ENCODE measurements at regions not wholly inside any gene's neighbourhood (a gene's known extent, or its start where the extent isn't known, plus 50 kb on each side); places are given as distances from the start of the nearest gene placed in this dataset.

DNA sequence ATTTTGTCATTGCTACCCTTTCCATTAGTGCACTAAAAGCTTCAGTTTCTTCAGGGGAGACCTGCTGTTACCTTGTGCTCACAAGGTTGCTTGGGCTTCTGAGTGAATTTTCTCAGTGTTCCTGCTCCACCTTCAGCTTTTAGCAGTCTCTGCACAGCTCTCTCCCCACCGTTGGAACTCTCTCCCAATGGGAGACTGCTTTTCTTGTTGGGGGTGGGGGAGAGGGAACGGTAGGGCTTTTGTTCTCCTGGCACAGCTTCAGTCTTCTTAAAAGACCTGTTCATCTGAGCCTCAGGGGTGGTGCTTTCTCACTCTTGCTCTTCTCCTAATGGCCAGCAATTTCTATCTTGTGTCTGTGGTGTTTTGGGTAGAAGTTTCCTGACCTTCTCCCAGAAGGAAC, 915.7 kb downstream of the EFNA5 start:
- H3K4me1 ChIP-seq (ENCODE audit: control insufficient read depth in 2 of 3, insufficient read depth in 2 of 3, low read depth in 1 of 3, low read length in 3 of 3) = no peaks in the 10 kb centered on the region
- H3K27ac ChIP-seq (ENCODE audit: low read depth in 2 of 2, low read length in 2 of 2) = no peak overlapping the region
- H3K27me3 ChIP-seq (ENCODE audit: control insufficient read depth, insufficient read depth, low read length) = no peaks in the 10 kb centered on the region
- FAIRE-seq (no peak), DNase-seq (peak in 1 of 5 donors; percentile 3)
- H3K9me3 ChIP-seq (ENCODE audit: control insufficient read depth in 2 of 3, insufficient read depth in 1 of 3, low read length in 3 of 3) = no peaks in the 10 kb centered on the region
- H3K36me3 ChIP-seq (ENCODE audit: control insufficient read depth in 2 of 3, insufficient read depth in 3 of 3, low read length in 3 of 3) = no peaks in the 10 kb centered on the region
- no peak overlapping the region for H3K4me3 ChIP-seq (ENCODE audit: low read length in 3 of 3)
- no peak overlapping the region for H3K9ac ChIP-seq (ENCODE audit: low read length in 3 of 3)
- TF ChIP-seq, protein P1, sequence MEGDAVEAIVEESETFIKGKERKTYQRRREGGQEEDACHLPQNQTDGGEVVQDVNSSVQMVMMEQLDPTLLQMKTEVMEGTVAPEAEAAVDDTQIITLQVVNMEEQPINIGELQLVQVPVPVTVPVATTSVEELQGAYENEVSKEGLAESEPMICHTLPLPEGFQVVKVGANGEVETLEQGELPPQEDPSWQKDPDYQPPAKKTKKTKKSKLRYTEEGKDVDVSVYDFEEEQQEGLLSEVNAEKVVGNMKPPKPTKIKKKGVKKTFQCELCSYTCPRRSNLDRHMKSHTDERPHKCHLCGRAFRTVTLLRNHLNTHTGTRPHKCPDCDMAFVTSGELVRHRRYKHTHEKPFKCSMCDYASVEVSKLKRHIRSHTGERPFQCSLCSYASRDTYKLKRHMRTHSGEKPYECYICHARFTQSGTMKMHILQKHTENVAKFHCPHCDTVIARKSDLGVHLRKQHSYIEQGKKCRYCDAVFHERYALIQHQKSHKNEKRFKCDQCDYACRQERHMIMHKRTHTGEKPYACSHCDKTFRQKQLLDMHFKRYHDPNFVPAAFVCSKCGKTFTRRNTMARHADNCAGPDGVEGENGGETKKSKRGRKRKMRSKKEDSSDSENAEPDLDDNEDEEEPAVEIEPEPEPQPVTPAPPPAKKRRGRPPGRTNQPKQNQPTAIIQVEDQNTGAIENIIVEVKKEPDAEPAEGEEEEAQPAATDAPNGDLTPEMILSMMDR (IDR thresholded peaks at IDR 0.05; ENCODE audit: borderline replicate concordance, extremely low read depth, insufficient read depth) = no peak
- intact Hi-C loops (cut with DNase I) = no loop called here

DNA sequence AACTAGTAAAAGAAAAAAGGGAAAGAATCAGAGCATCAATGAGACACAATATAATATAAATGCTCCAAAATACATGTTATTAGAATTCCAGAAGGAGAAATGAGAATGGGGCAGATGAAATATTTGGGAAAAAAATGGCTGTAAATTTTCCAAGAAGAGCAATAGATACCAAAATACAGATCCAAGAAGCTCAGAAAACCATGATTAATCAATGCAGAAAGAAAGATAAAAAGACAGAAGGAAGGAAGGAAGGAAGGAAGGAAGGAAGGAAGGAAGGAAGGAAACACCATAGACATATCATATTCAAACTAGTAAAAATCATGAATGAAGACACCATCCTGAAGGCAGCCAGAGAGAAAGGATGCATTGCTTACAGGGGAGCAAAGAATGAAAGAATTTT, 920.9 kb downstream of the EFNA5 start:
- Histone ChIP-seq H3K4me1 (ENCODE audit: control insufficient read depth in 2 of 3, insufficient read depth in 2 of 3, low read depth in 1 of 3, low read length in 3 of 3) (no peaks in the 10 kb centered on the region), H3K27ac (ENCODE audit: low read depth in 2 of 2, low read length in 2 of 2) (no peak overlapping the region), H3K27me3 (ENCODE audit: control insufficient read depth, insufficient read depth, low read length) (no peaks in the 10 kb centered on the region), H3K4me3 (ENCODE audit: low read length in 3 of 3) (no peak overlapping the region), H3K9ac (ENCODE audit: low read length in 3 of 3) (no peak overlapping the region), H3K9me3 (ENCODE audit: control insufficient read depth in 2 of 3, insufficient read depth in 1 of 3, low read length in 3 of 3) (no peaks in the 10 kb centered on the region), H3K36me3 (ENCODE audit: control insufficient read depth in 2 of 3, insufficient read depth in 3 of 3, low read length in 3 of 3) (no peaks in the 10 kb centered on the region)
- FAIRE-seq (no peak), DNase-seq (no peak)
- TF ChIP-seq, protein P1 (IDR thresholded peaks at IDR 0.05; ENCODE audit: borderline replicate concordance, extremely low read depth, insufficient read depth) = no peak
- intact Hi-C loops (cut with DNase I) = no loop called here

DNA sequence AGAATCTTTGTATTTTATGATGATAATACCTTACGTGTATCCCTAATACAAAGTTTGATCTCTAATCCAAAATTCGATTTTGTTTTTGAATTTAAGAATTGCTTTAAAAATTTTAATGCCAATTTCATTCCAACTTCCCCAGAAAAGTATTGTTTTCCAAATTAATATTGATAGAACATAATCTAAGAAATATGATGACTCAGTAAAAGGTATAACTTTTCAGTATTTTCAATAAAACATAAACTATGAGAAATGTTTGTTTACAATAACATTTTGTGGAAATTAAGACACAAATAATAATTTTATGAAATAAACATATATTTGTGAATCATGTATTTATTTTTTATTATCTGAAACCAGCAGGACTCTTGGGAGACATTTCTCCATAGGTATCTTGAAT, 931.6 kb downstream of the EFNA5 start:
- TF ChIP-seq, protein P1 (IDR thresholded peaks at IDR 0.05; ENCODE audit: borderline replicate concordance, extremely low read depth, insufficient read depth) = no peak
- peaks cover 0 to 10% (median 0%) of the 10 kb centered on the region in 3 donors for H3K9me3 ChIP-seq (ENCODE audit: control insufficient read depth in 2 of 3, insufficient read depth in 1 of 3, low read length in 3 of 3)
- H3K27ac ChIP-seq (ENCODE audit: low read depth in 2 of 2, low read length in 2 of 2) = no peak overlapping the region
- intact Hi-C loops (cut with DNase I) = no loop called here
- DNase-seq (no peak), FAIRE-seq (peak; percentile 90)
- H3K4me1 ChIP-seq (ENCODE audit: control insufficient read depth in 2 of 3, insufficient read depth in 2 of 3, low read depth in 1 of 3, low read length in 3 of 3) = no peaks in the 10 kb centered on the region
- H3K27me3 ChIP-seq (ENCODE audit: control insufficient read depth, insufficient read depth, low read length) = no peaks in the 10 kb centered on the region
- H3K9ac ChIP-seq (ENCODE audit: low read length in 3 of 3) = no peak overlapping the region
- no peaks in the 10 kb centered on the region for H3K36me3 ChIP-seq (ENCODE audit: control insufficient read depth in 2 of 3, insufficient read depth in 3 of 3, low read length in 3 of 3)
- H3K4me3 ChIP-seq (ENCODE audit: low read length in 3 of 3) = no peak overlapping the region

DNA sequence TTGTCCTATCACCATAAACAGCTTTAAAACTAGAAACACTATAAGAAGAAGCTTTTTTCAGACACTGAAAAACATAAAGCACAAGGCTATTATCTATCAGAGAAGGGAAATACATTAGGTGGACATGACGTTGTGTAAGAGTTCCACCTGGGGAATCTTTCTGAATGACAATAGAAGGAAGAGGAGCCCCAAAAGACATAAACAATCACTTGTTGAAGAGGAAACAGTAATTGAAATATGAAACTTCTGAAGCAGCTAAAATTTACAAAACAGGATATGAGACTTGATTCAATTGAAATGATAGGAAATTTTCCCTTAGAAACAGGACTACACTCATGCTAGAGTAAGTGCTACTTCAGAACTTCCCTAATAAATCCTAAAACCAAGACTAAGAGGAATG, 933.6 kb downstream of the EFNA5 start:
- Histone ChIP-seq H3K27ac (ENCODE audit: low read depth in 2 of 2, low read length in 2 of 2) (no peak overlapping the region), H3K4me3 (ENCODE audit: low read length in 3 of 3) (no peak overlapping the region), H3K36me3 (ENCODE audit: control insufficient read depth in 2 of 3, insufficient read depth in 3 of 3, low read length in 3 of 3) (no peaks in the 10 kb centered on the region), H3K9me3 (ENCODE audit: control insufficient read depth in 2 of 3, insufficient read depth in 1 of 3, low read length in 3 of 3) (peaks cover 0 to 22% (median 5%) of the 10 kb centered on the region in 3 donors), H3K27me3 (ENCODE audit: control insufficient read depth, insufficient read depth, low read length) (no peaks in the 10 kb centered on the region), H3K4me1 (ENCODE audit: control insufficient read depth in 2 of 3, insufficient read depth in 2 of 3, low read depth in 1 of 3, low read length in 3 of 3) (no peaks in the 10 kb centered on the region), H3K9ac (ENCODE audit: low read length in 3 of 3) (no peak overlapping the region)
- intact Hi-C loops (cut with DNase I) = no loop called here
- TF ChIP-seq, protein P1 (IDR thresholded peaks at IDR 0.05; ENCODE audit: borderline replicate concordance, extremely low read depth, insufficient read depth) = no peak
- DNase-seq (no peak), FAIRE-seq (no peak)
